Suprapubic skin (tissue), 4 donors: ENCODE measurements at regions not wholly inside any gene's neighbourhood (a gene's known extent, or its start where the extent isn't known, plus 50 kb on each side); places are given as distances from the start of the nearest gene placed in this dataset.

Experiments
- DNase-seq, 2 donors: peaks; one replicate each; pipeline ENCODE4 v3.0.0-alpha.2; 2019; ENCODE audit warnings: low spot score in 2 of 2
- H3K27ac ChIP-seq: fragments of 200-600 bp; sonication (generic); one replicate; pipeline ENCODE4 v1.5.1; 2019
- H3K27me3 ChIP-seq: fragments of 200-600 bp; sonication (generic); one replicate; pipeline ENCODE4 v1.5.1; 2019
- H3K36me3 ChIP-seq: fragments of 200-600 bp; sonication (generic); one replicate; pipeline ENCODE4 v1.5.1; 2019
- H3K4me1 ChIP-seq: fragments of 200-600 bp; sonication (generic); one replicate; pipeline ENCODE4 v1.5.1; 2019
- H3K4me3 ChIP-seq: fragments of 200-600 bp; sonication (generic); one replicate; pipeline ENCODE4 v1.5.1; 2019; ENCODE audit warnings: mild to moderate bottlenecking
- H3K9me3 ChIP-seq: fragments of 200-600 bp; sonication (generic); one replicate; pipeline ENCODE4 v1.5.1; 2019
- EP300 ChIP-seq: sonication (generic); formaldehyde crosslinking; IDR thresholded peaks from one replicate; pipeline ENCODE4 v1.6.1; 2017; ENCODE audit warnings: antibody characterized with exemption
- POLR2A ChIP-seq, 2 donors: fragments of 450-650 bp; IDR thresholded peaks; one replicate each; pipeline ENCODE4 v1.6.1; 2017; ENCODE audit warnings: antibody characterized with exemption in 2 of 2, mild to moderate bottlenecking in 2 of 2, moderate library complexity in 2 of 2
- POLR2AphosphoS5 ChIP-seq, 3 donors: sonication (generic); formaldehyde crosslinking; IDR thresholded peaks; one replicate each; pipeline ENCODE4 v1.6.1; 2017; ENCODE audit warnings: antibody characterized with exemption in 3 of 3
- WGBS: methylation state at CpG from one replicate; pipeline ENCODE4 v1.1.5; 2018; 5-methylcytosine and 5-hydroxymethylcytosine counted together
- TF ChIP-seq, protein P1 (sequence below), 2 donors: fragments of 200-600 bp in 1 of 2; fragments of 450-650 bp in 1 of 2; sonication (generic) in 1 of 2; IDR thresholded peaks; one replicate each; pipeline ENCODE4 v1.5.1; 2016 to 2019; ENCODE audit warnings: antibody characterized with exemption in 2 of 2, mild to moderate bottlenecking in 1 of 2, moderate library complexity in 1 of 2

GRCh38 chr2:120589771-120590608 is 145.7 kb upstream of the GLI2 start:
- Histone ChIP-seq H3K9me3 (no peaks in the 10 kb centered on the region), H3K4me1 (peaks cover 26% of the 10 kb centered on the region), H3K36me3 (no peaks in the 10 kb centered on the region), H3K27me3 (peaks cover 27% of the 10 kb centered on the region), H3K27ac (no peak overlapping the region), H3K4me3 (no peak overlapping the region)
- WGBS: 85% methylated on average over 8 of the region's 8 CpGs
- TF ChIP-seq, protein P1, sequence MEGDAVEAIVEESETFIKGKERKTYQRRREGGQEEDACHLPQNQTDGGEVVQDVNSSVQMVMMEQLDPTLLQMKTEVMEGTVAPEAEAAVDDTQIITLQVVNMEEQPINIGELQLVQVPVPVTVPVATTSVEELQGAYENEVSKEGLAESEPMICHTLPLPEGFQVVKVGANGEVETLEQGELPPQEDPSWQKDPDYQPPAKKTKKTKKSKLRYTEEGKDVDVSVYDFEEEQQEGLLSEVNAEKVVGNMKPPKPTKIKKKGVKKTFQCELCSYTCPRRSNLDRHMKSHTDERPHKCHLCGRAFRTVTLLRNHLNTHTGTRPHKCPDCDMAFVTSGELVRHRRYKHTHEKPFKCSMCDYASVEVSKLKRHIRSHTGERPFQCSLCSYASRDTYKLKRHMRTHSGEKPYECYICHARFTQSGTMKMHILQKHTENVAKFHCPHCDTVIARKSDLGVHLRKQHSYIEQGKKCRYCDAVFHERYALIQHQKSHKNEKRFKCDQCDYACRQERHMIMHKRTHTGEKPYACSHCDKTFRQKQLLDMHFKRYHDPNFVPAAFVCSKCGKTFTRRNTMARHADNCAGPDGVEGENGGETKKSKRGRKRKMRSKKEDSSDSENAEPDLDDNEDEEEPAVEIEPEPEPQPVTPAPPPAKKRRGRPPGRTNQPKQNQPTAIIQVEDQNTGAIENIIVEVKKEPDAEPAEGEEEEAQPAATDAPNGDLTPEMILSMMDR (IDR thresholded peaks at IDR 0.05): no peak
- TF ChIP-seq POLR2A (IDR thresholded peaks at IDR 0.05): no peak
- DNase-seq: no peak

DNA sequence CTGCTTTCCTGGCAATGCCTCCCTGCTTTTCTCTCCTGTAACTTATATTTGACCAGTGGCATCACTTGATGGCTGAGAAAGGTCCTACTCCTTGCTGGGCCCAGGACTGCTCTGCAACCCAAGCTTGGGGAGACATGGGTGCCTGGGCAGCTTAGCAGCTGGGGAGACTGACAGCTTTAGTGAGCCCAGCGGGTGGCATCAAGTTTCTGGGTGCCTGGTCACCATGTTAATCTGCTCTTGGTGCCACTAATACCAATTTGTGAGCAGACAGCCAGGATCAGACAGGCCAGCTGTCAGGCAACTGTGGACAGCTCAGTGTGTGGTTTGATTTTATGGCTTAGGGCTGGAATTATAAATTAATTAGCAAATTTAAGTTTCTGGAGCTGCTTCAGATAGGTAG is 144.8 kb upstream of the GLI2 start:
- Histone ChIP-seq H3K4me1 (peaks cover 34% of the 10 kb centered on the region), H3K27me3 (peaks cover 27% of the 10 kb centered on the region), H3K27ac (no peak overlapping the region), H3K36me3 (no peaks in the 10 kb centered on the region), H3K9me3 (no peaks in the 10 kb centered on the region), H3K4me3 (no peak overlapping the region)
- TF ChIP-seq, protein P1 (IDR thresholded peaks at IDR 0.05): no peak
- TF ChIP-seq POLR2A (IDR thresholded peaks at IDR 0.05): no peak
- no peak for TF ChIP-seq POLR2AphosphoS5 (IDR thresholded peaks at IDR 0.05)
- TF ChIP-seq EP300: no peak
- WGBS: no CpG with 5 or more reads among the region's 1 CpG
- no peak for DNase-seq

- no peak for DNase-seq
- Histone ChIP-seq H3K9me3 (no peaks in the 10 kb centered on the region), H3K4me1 (peaks cover 41% of the 10 kb centered on the region), H3K4me3 (no peak overlapping the region), H3K36me3 (no peaks in the 10 kb centered on the region), H3K27ac (no peak overlapping the region), H3K27me3 (peaks cover 22% of the 10 kb centered on the region)
- no peak for TF ChIP-seq POLR2A (IDR thresholded peaks at IDR 0.05)
- no peak for TF ChIP-seq POLR2AphosphoS5 (IDR thresholded peaks at IDR 0.05)
- TF ChIP-seq, protein P1 (IDR thresholded peaks at IDR 0.05): no peak
- TF ChIP-seq EP300: no peak
- WGBS: 91% methylated on average over 6 of the region's 7 CpGs
Measured at GRCh38 chr2:120591572-120591971, 144.1 kb upstream of the GLI2 start.

- TF ChIP-seq POLR2A (IDR thresholded peaks at IDR 0.05) (no peak), POLR2AphosphoS5 (IDR thresholded peaks at IDR 0.05) (no peak), EP300 (no peak)
- TF ChIP-seq, protein P1 (IDR thresholded peaks at IDR 0.05): no peak
- no peaks in the 10 kb centered on the region for H3K9me3 ChIP-seq
- no peak overlapping the region for H3K27ac ChIP-seq
- H3K4me3 ChIP-seq: no peak overlapping the region
- peaks cover 37% of the 10 kb centered on the region for H3K4me1 ChIP-seq
- H3K36me3 ChIP-seq: no peaks in the 10 kb centered on the region
- H3K27me3 ChIP-seq: peaks cover 17% of the 10 kb centered on the region
- 82% methylated on average over 8 of the region's 10 CpGs for WGBS
- DNase-seq: no peak
Measured at GRCh38 chr2:120592084-120592483, 143.6 kb upstream of the GLI2 start.

- WGBS: 71% methylated on average over 9 of the region's 9 CpGs
- no peak for DNase-seq
Measured at GRCh38 chr2:120593921-120594686, 141.6 kb upstream of the GLI2 start.

More at GRCh38 chr2:120593921-120594686, 141.6 kb upstream of the GLI2 start:
- Histone ChIP-seq H3K36me3 (no peaks in the 10 kb centered on the region), H3K9me3 (no peaks in the 10 kb centered on the region), H3K27ac (no peak overlapping the region), H3K4me3 (no peak overlapping the region), H3K27me3 (no peaks in the 10 kb centered on the region), H3K4me1 (peaks cover 41% of the 10 kb centered on the region)
- TF ChIP-seq POLR2AphosphoS5 (IDR thresholded peaks at IDR 0.05): no peak
- no peak for TF ChIP-seq POLR2A (IDR thresholded peaks at IDR 0.05)
- no peak for TF ChIP-seq EP300
- TF ChIP-seq, protein P1 (IDR thresholded peaks at IDR 0.05): no peak
